ENCODE measurements at regions not wholly inside any gene's neighbourhood (a gene's known extent, or its start where the extent isn't known, plus 50 kb on each side); places are given as distances from the start of the nearest gene placed in this dataset.

- H3K36me3 ChIP-seq (ENCODE audit: control insufficient read depth in 4 of 4, insufficient read depth in 4 of 4, low read length in 4 of 4): no peaks in the 10 kb centered on the region
- no peaks in the 10 kb centered on the region for H3K27me3 ChIP-seq (ENCODE audit: control insufficient read depth in 3 of 3, insufficient read depth in 3 of 3, low read length in 2 of 3)
- peak overlapping the region; percentile 48 to 78 for H3K27ac ChIP-seq (ENCODE audit: low read depth in 1 of 2, low read length in 1 of 2)
- no peak overlapping the region for H3K9ac ChIP-seq (ENCODE audit: insufficient read depth in 1 of 2, low read length in 2 of 2)
- WGBS, 2 donors: 68 to 82% methylated on average over 5 of the region's 5 CpGs
- H3K9me3 ChIP-seq (ENCODE audit: control insufficient read depth in 4 of 4, insufficient read depth in 3 of 4, low read length in 3 of 4): no peaks in the 10 kb centered on the region
- DNase-seq (no peak), ATAC-seq (ENCODE audit: insufficient read depth, low FRiP score) (no peak)
- no peak for TF ChIP-seq CTCF (IDR thresholded peaks at IDR 0.05; ENCODE audit: control extremely low read depth, extremely low read depth)
- no peak overlapping the region for H3K4me3 ChIP-seq
- peaks cover 0 to 25% (median 9%) of the 10 kb centered on the region in 5 donors for H3K4me1 ChIP-seq (ENCODE audit: control insufficient read depth in 5 of 5, insufficient read depth in 5 of 5, low read length in 5 of 5)
These were observed 190.8 kb upstream of the LPP start for GRCh38 chr3:187963003-187963676.

GRCh38 chr3:187963677-187964385 is 190.1 kb upstream of the LPP start:
- peaks cover 0 to 25% (median 9%) of the 10 kb centered on the region in 5 donors for H3K4me1 ChIP-seq (ENCODE audit: control insufficient read depth in 5 of 5, insufficient read depth in 5 of 5, low read length in 5 of 5)
- 30 to 47% methylated on average over 3 of the region's 3 CpGs for WGBS, 2 donors
- H3K9me3 ChIP-seq (ENCODE audit: control insufficient read depth in 4 of 4, insufficient read depth in 3 of 4, low read length in 3 of 4): no peaks in the 10 kb centered on the region
- no peaks in the 10 kb centered on the region for H3K27me3 ChIP-seq (ENCODE audit: control insufficient read depth in 3 of 3, insufficient read depth in 3 of 3, low read length in 2 of 3)
- no peak for TF ChIP-seq CTCF (IDR thresholded peaks at IDR 0.05; ENCODE audit: control extremely low read depth, extremely low read depth)
- H3K9ac ChIP-seq (ENCODE audit: insufficient read depth in 1 of 2, low read length in 2 of 2): no peak overlapping the region
- no peak for ATAC-seq (ENCODE audit: insufficient read depth, low FRiP score)
- no peak overlapping the region for H3K4me3 ChIP-seq
- H3K36me3 ChIP-seq (ENCODE audit: control insufficient read depth in 4 of 4, insufficient read depth in 4 of 4, low read length in 4 of 4): no peaks in the 10 kb centered on the region
- peak in 2 of 3 donors; percentile 56 to 71 for DNase-seq
- H3K27ac ChIP-seq (ENCODE audit: low read depth in 1 of 2, low read length in 1 of 2): peak overlapping the region in 1 of 2 donors; percentile 78

- no peaks in the 10 kb centered on the region for H3K36me3 ChIP-seq (ENCODE audit: control insufficient read depth in 4 of 4, insufficient read depth in 4 of 4, low read length in 4 of 4)
- no peak overlapping the region for H3K9ac ChIP-seq (ENCODE audit: insufficient read depth in 1 of 2, low read length in 2 of 2)
- no peak for ATAC-seq (ENCODE audit: insufficient read depth, low FRiP score)
- TF ChIP-seq CTCF (IDR thresholded peaks at IDR 0.05; ENCODE audit: control extremely low read depth, extremely low read depth): no peak
- H3K27me3 ChIP-seq (ENCODE audit: control insufficient read depth in 3 of 3, insufficient read depth in 3 of 3, low read length in 2 of 3): no peaks in the 10 kb centered on the region
- H3K4me1 ChIP-seq (ENCODE audit: control insufficient read depth in 5 of 5, insufficient read depth in 5 of 5, low read length in 5 of 5): peaks cover 0 to 25% (median 9%) of the 10 kb centered on the region in 5 donors
- no peak for DNase-seq
- H3K27ac ChIP-seq (ENCODE audit: low read depth in 1 of 2, low read length in 1 of 2): peak overlapping the region in 1 of 2 donors; percentile 56
- H3K9me3 ChIP-seq (ENCODE audit: control insufficient read depth in 4 of 4, insufficient read depth in 3 of 4, low read length in 3 of 4): no peaks in the 10 kb centered on the region
- 37 to 87% methylated on average over 2 of the region's 2 CpGs for WGBS, 2 donors
- H3K4me3 ChIP-seq: no peak overlapping the region
These were observed 189.2 kb upstream of the LPP start for GRCh38 chr3:187964760-187965159.

Data from lung (tissue), 11 donors.